ENCODE measurements at regions not wholly inside any gene's neighbourhood (a gene's known extent, or its start where the extent isn't known, plus 50 kb on each side); places are given as distances from the start of the nearest gene placed in this dataset.

GRCh38 chr6:133070410-133071043 is 170.6 kb upstream of the EYA4 start:
- TF ChIP-seq, protein P1, sequence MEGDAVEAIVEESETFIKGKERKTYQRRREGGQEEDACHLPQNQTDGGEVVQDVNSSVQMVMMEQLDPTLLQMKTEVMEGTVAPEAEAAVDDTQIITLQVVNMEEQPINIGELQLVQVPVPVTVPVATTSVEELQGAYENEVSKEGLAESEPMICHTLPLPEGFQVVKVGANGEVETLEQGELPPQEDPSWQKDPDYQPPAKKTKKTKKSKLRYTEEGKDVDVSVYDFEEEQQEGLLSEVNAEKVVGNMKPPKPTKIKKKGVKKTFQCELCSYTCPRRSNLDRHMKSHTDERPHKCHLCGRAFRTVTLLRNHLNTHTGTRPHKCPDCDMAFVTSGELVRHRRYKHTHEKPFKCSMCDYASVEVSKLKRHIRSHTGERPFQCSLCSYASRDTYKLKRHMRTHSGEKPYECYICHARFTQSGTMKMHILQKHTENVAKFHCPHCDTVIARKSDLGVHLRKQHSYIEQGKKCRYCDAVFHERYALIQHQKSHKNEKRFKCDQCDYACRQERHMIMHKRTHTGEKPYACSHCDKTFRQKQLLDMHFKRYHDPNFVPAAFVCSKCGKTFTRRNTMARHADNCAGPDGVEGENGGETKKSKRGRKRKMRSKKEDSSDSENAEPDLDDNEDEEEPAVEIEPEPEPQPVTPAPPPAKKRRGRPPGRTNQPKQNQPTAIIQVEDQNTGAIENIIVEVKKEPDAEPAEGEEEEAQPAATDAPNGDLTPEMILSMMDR (IDR thresholded peaks at IDR 0.05): no peak
- TF ChIP-seq POLR2A (IDR thresholded peaks at IDR 0.05): no peak
- no peak for TF ChIP-seq POLR2AphosphoS5 (IDR thresholded peaks at IDR 0.05)
